Amygdala (tissue), 56 donors: ENCODE measurements at regions not wholly inside any gene's neighbourhood (a gene's known extent, or its start where the extent isn't known, plus 50 kb on each side); places are given as distances from the start of the nearest gene placed in this dataset.

Experiments used
- DNase-seq, 56 donors: peaks; one replicate each; lab custom pipeline; 2025; lab: John Stamatoyannopoulos, UW

DNA sequence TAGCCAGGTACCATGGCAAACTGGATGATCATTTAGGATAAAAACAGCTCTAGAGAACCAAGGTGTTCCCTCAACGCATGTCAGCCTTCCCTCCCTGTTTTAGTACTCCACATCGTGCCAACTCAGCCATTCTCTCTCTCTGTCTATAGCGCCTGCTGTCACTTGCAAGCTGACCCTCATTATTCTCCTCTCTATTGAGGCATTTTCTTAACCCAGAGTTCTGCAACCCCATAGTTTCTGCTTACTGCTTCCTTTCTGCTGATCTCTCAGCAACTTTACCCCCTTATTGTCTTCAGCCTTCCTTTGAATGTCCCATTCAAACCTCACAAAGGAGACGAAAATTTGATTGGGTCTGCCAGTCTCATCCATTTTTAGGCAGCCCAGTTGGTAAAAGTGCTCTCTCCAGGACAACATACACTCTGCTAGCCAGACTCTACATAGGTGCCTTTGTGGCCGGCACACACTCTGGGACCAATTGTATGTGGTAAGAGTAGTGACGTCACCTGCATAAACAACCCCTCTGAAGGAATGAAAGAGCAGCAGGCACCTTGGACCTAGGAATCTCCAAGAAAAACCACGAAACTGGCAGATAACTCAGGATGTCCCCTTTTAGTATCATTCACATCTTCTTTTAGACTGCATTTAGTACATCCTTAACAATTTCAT is 367.2 kb upstream of the KCNH7 start:
- DNase-seq, result no peak

DNA sequence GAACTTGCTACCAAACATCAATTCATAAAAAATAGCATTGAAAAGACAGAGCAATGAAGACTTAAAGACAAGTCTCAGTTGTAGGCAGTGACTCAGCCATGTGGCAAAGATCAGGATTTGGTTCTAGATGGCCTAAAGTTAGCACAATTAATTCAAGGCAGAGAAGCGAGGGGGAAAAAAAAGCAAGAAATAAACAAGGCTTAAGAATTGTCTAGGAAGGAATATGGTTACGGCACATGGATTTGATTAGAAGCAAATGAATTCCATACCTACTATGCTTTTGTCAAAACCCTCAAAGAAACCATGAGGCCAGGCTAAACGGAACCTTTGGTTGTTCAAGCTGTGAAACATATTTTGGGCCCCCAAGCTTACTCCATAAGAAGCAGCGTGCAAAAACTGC is 362.2 kb upstream of the KCNH7 start:
- DNase-seq, result no peak

DNA sequence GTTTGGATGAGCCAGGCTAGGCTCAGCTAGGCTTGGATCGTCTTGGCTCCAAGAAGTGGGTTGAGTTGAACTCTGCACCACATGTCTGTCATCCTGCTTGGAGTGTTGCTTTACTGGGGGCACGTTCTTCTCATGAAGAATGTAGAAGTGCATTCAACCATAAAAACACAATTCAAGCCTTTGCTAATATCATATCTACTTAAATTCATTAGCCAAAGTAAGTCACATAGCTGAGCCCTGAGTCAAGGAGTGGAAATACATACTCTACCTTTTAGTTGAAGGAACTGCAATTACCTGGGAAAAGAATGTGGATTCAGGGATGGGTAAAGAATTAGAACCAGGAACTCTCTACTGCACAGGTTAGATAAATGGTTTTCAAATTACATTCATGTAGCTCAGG is 360.4 kb upstream of the KCNH7 start:
- no peak for DNase-seq

DNA sequence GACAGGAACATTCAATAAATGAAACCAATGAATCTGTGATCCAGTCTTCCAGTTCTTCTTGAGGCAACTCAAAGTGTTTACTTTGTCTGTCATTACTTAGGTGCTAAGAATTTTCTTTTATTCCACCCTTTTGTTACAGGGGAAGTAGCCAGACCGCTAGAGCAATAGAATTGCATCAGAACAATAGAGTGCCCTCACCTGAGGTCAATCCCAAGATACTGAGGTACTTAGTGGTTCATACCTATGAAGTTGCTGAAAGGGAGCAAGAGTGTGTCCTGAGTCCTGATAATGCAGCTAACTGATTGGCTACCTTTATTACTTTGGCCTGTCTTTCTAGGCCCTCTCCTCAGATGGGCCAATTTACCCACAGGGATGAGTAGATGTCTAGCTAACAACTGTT is 359.4 kb upstream of the KCNH7 start:
- DNase-seq, result no peak

DNA sequence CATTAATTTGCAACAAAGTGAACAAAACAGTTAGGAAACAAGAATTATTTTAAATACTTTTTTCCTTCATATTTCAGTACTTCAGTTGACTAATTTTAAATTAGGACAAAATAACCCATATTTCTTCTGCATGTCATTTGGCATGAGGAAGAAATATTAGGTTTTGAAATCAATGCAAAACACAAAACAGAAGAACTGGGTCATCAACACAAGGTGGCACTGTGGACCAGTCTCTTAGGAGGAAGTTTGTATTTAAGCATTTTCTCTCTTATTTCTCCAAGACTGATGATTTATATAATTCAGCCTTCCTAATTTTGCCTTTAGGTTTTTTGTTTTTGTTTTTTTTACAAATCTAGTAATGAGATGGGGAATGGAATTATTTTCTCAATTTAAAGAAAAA is 352.8 kb upstream of the KCNH7 start:
- DNase-seq, result peak in 2 of 56 donors; percentile 2 to 29

DNA sequence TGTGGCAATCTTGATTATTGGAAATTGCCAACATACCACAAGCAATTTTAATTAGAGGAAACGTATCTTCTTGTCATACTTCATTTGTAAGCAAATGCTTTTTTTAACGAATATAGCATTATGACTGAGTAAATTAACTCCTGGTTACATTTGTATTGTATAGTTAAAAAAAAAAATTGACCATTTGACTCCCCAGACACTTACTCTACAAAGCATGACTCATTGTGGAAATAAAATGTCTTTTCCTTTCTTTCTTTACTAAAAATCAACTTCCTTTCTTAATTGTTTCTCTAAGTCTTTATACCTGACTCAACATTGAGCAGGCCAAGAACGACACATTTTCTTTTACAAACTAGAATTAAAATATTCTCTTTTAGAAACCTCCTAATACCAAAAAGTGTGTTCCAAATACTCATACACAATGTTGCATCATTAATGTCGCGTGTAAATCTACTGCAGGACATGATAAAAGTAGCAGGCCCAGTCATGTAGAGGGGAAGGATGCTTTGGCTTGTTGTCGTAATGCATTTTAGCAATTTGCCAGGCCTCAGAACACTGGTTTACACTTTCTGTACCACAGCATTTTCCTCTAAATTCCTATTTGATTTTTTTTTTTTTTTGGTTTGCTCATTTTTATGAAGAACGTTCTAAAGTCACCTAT is 349.6 kb upstream of the KCNH7 start:
- DNase-seq, result no peak

DNA sequence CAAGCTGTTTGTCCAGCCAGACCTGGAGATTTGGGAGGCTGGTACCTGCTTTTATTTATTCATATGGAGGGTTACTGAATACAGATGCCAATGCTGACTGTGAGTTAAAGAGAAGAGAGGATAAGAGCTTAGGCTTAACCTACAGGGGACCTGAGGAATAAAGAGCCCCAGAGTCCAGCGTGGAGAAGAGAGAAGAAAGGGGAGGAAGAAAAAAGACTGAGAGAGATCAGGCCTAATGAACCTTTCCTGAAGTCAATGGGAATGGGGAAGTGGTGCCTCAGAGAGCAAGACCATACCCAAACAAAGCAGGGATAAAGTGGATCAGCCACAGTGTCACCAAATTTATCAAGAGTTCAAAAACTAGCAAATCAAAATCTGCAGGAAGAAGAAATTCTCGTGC is 348.6 kb upstream of the KCNH7 start:
- no peak for DNase-seq

DNA sequence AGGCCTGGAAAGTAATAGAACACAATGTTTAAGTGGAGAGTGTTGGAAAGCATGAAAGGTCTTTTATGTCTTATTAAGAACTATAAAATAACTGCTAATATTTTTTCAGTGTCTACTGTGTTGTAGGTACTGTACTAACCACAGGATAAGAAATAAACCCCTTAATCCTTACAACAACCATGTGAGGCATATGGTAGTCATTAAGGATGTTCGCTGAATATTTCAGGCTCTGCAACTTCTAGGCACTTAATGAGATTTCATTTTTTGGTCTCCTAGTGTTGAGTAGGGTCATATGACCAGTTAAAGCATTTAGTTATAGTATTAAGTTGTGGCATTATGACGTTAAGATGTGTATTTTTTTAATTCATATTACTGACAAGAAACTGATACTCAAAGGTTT is 346.6 kb upstream of the KCNH7 start:
- no peak for DNase-seq

DNA sequence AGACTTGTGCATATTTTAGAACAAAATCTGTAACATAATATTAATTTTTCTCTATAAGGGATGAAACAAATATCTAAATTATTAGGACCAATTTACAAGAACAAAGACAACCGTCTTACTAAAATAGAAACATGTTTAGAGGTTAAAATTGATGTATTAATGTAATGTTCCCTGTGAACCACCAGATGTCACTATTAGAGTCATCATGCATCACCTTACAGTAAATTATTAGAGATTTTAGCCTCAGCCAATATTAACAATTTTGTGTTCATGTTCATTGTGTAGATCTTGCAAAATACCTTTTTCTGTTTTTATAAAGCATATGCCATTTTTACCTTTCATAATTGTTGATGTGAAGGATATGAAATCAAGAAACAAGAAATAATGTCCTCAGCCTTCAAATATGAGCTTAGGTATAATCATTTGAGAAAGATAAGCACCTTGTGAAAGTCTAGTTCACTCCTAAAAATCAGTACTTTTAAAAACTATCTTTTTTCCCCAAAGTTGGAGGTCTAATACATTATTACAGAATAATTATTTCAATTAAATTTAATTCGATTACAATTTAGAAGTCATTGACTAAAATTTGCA is 344.3 kb upstream of the KCNH7 start:
- no peak for DNase-seq

DNA sequence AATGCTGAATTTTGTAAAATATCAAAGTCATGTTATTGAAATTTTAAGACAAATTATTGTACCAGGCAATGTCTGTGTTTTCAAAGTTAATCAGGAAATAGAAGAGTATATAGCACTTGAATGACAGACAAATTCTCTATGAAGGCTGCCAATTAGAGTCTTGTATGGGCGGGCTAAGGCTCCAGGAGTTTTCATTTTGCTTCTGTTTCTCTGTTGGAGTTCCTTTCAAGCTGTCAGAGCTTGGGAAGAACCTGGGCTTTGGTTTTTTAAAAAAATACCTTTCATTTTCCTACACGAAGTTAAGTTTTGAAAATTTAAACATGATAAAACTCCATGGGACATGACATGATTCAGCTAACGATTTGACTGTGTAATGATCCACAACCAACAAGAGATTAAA is 339.0 kb upstream of the KCNH7 start:
- DNase-seq, result no peak

DNA sequence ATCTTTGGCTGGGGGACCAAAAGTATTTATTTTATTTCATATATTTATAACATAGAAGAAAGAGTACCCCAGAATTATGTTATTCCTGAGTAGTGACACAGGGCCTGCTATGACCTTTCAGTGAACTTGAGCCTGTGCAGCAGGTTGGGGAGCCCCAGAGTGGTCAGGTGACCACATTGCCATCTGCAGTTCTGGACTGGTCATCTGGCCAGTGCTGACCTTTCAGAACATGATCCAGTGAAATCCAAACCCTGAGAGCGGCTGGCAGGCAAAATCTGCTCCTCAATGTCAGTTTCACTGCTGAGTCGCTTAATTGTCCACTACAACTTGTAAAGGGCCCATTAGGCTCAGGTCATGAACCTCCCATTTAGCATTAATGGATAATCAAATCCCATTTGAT is 336.7 kb upstream of the KCNH7 start:
- DNase-seq, result no peak

DNA sequence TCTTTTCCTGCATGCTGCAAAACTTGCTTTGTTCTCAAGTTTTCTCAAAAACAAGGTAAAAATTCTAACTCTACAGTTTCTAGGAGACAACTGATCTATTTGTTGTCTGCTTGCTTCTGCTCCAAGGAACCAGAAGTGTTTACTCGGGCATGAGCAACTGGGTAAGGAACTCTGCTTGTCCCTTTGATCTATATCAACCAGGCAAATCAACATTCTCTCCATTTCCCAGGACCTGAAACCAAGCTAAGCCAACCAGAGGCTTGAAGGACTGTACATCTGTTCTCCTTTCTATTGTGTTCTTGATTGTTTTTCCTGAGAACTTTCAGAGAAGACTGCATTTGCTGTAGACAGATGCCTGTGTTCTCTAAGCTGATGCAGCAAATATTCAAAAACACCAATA is 335.0 kb upstream of the KCNH7 start:
- no peak for DNase-seq

DNA sequence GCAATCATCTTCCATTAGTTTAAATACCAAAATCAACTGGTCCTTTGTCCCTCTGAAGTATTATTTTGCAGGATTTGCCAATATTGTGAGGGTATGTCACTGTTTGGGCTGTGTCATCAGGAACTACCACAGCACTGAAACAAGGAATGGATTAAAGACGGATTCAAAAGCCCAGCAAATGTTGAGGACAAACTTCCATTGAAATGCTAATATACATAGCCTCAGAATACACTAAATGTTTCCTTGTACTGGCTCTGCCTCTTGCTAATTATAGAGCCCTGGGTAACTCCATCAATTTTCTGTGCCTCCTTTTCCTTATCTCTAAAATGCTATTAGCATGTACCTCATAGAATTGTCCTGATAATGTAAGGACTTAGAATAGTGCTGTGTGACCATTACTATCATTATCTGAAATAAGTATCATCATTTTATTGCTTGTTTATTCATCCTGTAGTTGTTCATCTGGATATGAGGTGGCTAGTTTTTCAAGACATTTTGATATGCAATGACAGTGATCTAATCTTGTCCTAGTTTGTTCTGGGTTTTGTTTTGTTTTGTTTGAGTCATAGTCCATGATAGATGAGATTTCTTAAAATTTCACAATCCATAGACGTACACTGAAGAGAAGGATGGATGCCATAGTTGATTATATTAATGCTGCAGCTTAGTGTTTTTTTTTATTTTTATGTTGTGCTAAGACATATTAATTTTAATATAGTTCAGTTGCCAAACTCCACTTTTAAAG is 333.4 kb upstream of the KCNH7 start:
- no peak for DNase-seq

DNA sequence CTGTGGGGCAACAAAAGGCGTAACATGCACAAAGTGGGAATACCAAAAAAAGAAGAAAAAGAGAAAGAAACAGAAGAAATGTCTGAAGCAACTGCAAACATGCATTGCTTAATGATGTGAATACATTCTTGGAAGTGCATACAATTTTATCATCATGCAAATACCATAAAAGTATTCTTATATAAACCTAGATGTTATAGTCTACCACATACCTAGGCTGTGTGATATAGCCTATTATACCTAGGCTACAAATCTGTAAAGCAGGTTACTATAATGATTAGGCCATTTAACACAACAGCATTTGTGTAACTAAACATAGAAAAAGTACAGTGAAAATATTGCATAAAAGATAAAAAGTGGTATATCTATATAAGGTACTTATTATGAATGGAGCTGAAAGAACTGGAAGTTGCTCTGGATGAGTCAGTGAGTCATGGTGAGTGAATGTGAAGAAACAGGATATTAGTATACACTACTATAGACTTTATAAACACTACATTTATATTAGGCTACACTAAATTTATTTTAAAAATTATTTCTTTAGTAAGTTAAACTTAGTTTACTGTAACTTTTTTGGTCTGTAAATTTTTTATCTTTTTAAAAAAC is 319.4 kb upstream of the KCNH7 start:
- DNase-seq, result no peak

DNA sequence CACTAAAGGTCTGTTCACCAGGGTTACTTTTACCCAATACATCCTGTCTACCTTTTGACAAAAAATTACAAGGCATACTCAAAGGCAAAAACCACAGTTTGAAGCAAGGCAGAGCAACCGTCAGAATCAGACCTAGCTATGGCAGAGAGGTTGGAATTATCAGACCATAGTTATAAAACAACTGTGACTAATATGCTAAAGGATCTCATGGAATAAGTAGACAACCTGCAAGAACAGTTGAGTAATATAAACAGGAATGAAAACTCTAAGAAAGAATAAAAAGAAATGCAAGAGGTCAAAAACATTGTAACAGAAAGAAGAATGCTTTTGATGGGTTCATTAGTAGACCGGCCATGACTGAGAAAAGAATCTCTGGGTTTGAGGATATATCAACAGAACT is 318.8 kb upstream of the KCNH7 start:
- no peak for DNase-seq

DNA sequence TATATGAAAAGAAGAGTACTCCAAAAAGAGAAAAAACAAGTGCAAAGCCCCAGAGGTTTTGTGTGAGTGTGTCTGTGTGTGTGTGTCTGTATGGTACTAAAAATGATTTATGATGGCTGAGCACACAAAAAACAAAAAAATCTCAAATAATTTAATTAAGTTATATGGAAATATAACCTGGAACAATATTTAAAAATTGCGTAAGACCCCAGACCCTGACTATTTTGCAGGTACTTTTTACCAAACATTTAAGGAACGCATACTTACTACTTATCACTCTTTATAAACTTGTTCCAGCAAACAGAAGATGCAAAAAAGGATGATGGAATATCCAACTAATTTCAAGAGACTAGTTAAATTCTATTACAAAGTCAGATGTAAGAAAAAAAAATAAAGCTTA is 317.4 kb upstream of the KCNH7 start:
- no peak for DNase-seq

DNA sequence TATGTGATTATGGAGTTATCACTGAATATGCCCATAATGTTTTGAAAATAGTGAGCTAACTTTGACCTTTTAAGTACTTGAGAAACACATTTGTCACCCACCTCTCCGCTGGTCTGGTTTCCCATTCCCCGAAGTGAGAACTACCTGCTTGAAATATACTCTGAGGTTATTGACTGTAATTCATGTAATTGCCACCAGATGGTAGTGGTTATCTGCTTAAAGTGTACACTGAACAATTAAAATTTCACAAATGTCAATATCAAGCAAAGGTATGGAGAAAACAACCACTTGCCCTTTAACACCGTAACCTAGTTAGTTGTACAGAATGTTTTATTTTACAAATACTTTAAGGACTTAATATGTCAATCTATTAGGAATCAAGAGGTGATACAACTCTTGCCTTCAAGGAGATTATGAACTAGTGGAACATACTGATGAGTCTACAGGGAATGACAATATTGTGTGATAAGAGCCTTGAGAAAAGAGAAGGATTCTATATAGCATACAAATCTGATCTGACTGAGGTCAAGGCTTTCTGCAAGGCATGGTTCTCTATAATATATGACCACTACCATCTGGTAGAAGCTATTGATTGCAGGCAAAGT is 316.8 kb upstream of the KCNH7 start:
- DNase-seq, result peak in 1 of 56 donors; percentile 5

DNA sequence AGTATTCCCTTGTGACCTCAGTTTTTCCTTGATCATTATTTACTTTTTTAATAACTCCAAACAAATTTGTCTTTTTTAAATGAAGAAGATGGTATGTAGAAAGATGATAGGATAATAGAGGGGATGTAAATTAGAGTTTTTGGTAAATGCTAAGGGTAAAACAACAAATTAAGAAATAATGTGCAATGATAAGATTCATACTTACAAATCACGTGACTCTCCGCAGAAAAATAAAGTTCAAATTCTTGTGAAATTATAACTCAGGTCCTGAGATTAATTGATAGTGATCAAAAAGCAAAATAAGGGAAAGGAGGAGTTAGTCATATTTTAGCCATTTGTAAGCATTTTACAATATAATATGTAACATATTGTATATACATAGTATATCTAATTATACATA is 304.1 kb upstream of the KCNH7 start:
- no peak for DNase-seq

DNA sequence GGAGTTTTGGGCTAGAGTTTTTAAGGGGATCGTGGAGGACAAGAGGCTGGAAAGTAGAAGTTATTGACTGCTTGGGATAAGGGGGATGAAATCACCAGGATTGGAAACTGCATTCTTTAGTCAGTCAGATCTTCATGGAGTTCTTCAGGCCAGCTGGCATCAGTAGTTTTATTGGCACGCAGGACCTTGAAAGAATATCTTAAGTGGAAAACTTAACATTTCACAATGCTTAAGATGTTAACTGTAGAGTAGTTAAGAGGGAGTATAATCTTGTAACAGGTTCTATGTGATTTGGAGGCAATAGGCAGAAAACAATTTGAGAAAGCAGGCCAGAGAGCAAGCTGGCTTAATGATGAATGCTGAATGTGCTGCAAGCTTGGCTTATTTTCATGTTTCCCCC is 300.4 kb upstream of the KCNH7 start:
- DNase-seq, result no peak

DNA sequence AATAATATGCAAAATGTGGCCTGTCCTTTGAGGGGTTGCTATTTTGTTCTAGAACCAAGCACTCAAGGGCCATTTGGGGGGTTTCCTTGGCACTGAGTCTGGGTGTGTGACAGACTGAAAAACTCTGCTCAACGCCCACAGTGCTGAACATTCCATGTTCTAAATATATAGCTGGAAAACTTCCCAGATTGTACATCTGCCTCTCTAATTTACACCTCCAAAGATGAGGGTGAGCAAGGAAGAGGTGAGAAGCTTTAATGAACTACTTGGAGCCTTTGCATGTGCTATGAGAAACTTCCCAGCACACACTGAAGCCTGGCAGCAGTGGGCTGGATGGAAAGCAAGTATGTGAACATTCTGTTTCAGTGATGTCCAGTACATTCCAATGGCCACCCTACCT is 296.7 kb upstream of the KCNH7 start:
- peak in 5 of 56 donors; percentile 2 to 17 (median 4) for DNase-seq

DNA sequence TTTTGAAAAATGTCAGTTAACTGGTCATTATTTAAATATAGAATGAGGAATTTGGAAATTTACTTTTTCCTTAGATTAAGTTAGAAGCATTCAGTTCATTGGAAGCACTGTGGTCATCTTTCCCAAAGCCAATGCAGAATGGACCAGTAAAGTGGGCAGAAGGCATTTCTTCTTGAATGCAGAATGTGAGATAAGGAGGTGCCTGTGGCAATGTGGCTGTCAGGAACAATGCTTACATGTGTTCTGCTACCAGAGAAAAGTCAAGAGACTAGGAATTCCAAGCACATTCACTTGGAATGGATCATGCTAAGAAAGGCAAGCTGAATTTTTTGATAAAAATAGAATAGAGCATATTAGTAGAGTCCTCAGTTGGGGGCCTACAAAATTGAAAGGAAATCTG is 295.0 kb upstream of the KCNH7 start:
- DNase-seq, result no peak
